NOMO-1 treated with dmso at 0.1 percent for 144 hours (cell line): ENCODE measurements at regions not wholly inside any gene's neighbourhood (a gene's known extent, or its start where the extent isn't known, plus 50 kb on each side); places are given as distances from the start of the nearest gene placed in this dataset.
A peak's percentile ranks its signal among the peaks of the same experiment; 100 is the strongest.
"Not testable (repeated sequence)": the region's sequence is repeated elsewhere in the genome, so short reads cannot be mapped to it uniquely, and the experiment has no call there.

Experiments used
- DNase-seq: peaks from one replicate; lab custom pipeline; 2025; ENCODE audit not compliant: unreplicated experiment; lab: John Stamatoyannopoulos, UW

- no peak for DNase-seq
Observed at GRCh38 chr6:149127212-149127611, 190.3 kb upstream of the TAB2 start.

- no peak for DNase-seq
Observed at GRCh38 chr6:149128489-149129145, 188.9 kb upstream of the TAB2 start.

- DNase-seq, result peak; percentile 74
Observed at GRCh38 chr6:149129371-149130077, 188.0 kb upstream of the TAB2 start.

- DNase-seq, result no peak
Observed at GRCh38 chr6:149130090-149130489, 187.4 kb upstream of the TAB2 start.

- no peak for DNase-seq
Observed at GRCh38 chr6:149130508-149130907, 187.0 kb upstream of the TAB2 start.

GRCh38 chr6:149131891-149132290 lies 185.6 kb upstream of the TAB2 start:
- no peak for DNase-seq

- DNase-seq, result no peak
Observed at GRCh38 chr6:149132336-149132735, 185.2 kb upstream of the TAB2 start.

- no peak for DNase-seq
Observed at GRCh38 chr6:149134511-149134933, 183.0 kb upstream of the TAB2 start.

GRCh38 chr6:149135809-149136208 lies 181.7 kb upstream of the TAB2 start:
- DNase-seq, result no peak

GRCh38 chr6:149136273-149136912 lies 181.1 kb upstream of the TAB2 start:
- no peak for DNase-seq

GRCh38 chr6:149136913-149137286 lies 180.6 kb upstream of the TAB2 start:
- no peak for DNase-seq

GRCh38 chr6:149137594-149137993 lies 179.9 kb upstream of the TAB2 start:
- DNase-seq, result no peak

- DNase-seq, result no peak
Observed at GRCh38 chr6:149138089-149138488, 179.4 kb upstream of the TAB2 start.

- DNase-seq, result no peak
Observed at GRCh38 chr6:149138699-149139294, 178.7 kb upstream of the TAB2 start.

GRCh38 chr6:149139782-149140136 lies 177.8 kb upstream of the TAB2 start:
- no peak for DNase-seq

- no peak for DNase-seq
Observed at GRCh38 chr6:149140137-149140909, 177.2 kb upstream of the TAB2 start.

GRCh38 chr6:149140910-149141290 lies 176.6 kb upstream of the TAB2 start:
- DNase-seq, result no peak

- no peak for DNase-seq
Observed at GRCh38 chr6:149142924-149143429, 174.5 kb upstream of the TAB2 start.

- not testable (repeated sequence) for DNase-seq
Observed at GRCh38 chr6:149145800-149146199, 171.7 kb upstream of the TAB2 start.

- DNase-seq, result no peak
Observed at GRCh38 chr6:149147195-149147594, 170.3 kb upstream of the TAB2 start.
